Stimulated activated CD8-positive, alpha-beta memory T cell treated with anti-CD3 and anti-CD28 coated beads, Interleukin-7, amount 100 ng/mL, for 4 hours (primary cell): ENCODE measurements at regions not wholly inside any gene's neighbourhood (a gene's known extent, or its start where the extent isn't known, plus 50 kb on each side); places are given as distances from the start of the nearest gene placed in this dataset.

ENCODE experiments used
- DNase-seq, 2 donors: peaks; one replicate each; pipeline ENCODE4 v3.0.0-alpha.2; 2020; ENCODE audit warnings: low read depth in 2 of 2

DNA sequence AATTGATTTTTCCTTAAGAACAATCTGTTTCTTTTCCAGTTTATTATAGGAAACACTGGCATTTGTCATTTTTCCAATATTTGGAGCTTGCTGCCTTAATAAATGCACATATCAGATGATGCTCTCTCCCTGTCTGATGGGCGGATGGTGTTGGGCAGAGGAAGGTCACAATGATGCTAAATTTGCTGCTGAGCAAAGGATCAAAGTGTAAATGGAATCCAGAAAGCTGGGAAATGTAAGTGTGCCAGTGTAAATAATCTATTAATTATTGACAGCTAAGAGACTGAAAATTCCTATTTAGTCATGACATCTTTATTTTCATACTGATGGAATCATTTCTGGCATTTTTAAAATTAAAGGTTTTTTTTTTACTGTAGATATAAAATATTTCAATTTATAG is 243.2 kb downstream of the PTBP2 start:
- DNase-seq = no peak

DNA sequence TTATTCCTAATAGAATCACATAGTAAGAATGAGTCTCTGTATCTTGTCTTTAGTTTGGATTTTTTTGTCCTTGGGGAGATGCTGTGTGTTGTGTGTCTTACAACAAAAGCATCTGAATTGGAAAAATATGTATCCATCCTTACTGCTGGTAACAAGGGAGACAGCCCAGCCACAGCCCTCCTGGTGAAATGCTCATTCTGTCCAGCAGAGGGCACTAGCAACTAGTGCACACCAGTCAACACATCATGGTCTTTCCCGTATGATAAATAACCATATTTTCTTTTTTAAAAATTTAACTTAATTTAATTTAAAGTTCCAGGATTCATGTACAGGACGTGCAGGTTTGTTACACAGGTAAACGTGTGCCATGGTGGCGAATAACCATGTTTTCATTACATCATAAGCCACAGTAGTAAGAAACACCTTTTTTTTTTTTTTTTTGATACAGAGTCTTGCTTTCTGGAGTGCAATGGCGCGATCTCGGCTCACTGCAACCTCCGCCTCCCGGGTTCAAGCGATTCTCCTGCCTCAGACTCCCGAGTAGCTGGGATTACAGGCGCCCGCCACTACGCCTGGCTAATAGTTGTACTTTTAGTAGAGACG is 245.1 kb downstream of the PTBP2 start:
- DNase-seq = peak; percentile 38 to 47

- DNase-seq = no peak
Measured at GRCh38 chr1:96967311-96967710, 245.7 kb downstream of the PTBP2 start.

- no peak for DNase-seq
Measured at GRCh38 chr1:96968541-96968940, 247.0 kb downstream of the PTBP2 start.

GRCh38 chr1:96968983-96969382 is 247.4 kb downstream of the PTBP2 start:
- no peak for DNase-seq

- no peak for DNase-seq
Measured at GRCh38 chr1:96969656-96970163, 248.1 kb downstream of the PTBP2 start.

DNA sequence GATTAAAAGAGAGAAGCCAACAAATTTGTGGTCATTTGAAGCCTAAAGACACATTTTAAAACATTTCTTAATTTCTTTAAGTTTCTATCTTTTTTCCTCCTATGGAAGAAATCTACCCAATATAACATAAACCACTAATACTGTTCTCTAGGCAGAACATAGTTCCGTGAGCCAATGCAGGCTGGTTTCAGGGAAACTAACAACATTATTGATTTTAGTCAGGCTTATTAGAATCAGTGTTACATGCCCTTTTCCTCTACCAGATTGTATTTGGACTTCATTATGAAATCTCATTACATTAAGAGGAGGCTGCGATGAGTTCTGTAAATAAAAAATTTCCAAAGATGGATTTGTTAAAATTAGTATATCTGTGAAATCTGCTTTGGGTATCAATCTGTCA is 249.9 kb downstream of the PTBP2 start:
- no peak for DNase-seq

DNA sequence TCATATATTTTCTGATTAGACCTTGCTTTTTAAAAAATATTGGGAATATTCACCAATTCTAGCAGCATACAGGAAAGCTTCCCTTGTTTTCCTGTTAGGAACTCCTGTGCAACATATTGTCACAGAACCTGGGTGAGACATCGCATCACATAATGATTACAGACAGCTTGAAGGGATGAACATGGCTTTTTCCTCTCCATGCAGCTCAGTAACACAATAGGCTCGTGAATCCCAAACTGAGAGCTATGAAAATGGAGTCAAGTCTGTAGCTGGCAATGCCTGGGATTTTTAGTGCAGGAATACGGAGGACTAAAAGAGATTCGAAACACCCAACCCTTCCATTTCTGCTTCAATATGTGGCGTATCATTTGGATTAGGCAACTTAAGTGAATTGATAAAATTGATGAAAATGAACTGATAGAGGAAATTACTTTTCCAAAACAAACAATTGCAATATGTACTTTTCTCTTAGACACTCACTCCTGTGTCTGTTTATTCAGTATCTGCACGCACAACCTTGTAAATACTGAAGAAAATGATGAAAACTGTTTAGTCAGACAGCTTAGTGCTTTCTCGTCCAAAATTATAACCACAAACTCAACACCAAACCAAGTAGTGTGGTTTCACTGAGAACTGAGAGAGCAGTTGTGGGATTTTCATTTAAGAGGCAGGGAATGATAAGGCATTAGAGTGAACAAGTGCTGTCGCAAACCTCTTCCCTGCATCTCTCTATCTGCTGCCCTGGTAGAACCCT is 250.4 kb downstream of the PTBP2 start:
- DNase-seq = no peak

GRCh38 chr1:96973605-96974004 is 252.0 kb downstream of the PTBP2 start:
- DNase-seq = no peak

DNA sequence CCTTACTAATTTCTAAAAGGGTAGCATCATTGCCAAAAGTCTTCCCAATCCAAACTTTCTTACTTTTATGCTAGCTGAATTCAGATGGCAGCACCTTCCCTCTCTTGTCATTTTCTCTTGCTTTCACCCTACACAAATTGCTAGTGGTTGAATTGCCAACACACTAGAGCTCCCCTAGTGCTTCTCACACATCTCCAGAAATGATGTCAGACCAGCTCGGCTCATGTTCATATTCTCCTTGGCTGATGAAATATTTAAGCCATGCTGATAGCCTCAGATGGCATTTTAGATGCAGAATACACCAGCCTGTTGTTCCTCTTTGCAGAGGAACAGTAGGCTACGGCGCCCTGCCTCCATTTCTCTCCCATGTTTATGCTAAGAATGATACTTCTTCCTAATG is 256.9 kb downstream of the PTBP2 start:
- DNase-seq = no peak

DNA sequence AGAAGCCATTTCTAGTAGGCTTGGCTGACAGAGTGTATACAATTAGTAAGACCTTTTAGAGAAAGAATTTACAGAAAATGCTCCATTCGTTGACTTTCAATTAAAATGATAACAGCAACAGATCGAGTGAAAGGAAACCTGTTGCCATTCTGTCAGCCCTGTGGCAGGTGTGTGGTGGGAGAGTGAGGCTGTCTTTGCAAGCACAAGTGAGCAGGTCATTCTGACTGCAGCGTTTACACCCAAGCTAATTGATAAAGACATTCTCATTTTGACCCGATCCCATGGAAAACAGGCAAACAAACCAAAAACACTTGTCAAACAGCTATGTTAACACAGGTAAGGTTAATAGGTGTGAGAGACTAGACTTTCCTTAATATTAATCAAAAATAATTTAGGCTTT is 257.3 kb downstream of the PTBP2 start:
- DNase-seq = no peak

DNA sequence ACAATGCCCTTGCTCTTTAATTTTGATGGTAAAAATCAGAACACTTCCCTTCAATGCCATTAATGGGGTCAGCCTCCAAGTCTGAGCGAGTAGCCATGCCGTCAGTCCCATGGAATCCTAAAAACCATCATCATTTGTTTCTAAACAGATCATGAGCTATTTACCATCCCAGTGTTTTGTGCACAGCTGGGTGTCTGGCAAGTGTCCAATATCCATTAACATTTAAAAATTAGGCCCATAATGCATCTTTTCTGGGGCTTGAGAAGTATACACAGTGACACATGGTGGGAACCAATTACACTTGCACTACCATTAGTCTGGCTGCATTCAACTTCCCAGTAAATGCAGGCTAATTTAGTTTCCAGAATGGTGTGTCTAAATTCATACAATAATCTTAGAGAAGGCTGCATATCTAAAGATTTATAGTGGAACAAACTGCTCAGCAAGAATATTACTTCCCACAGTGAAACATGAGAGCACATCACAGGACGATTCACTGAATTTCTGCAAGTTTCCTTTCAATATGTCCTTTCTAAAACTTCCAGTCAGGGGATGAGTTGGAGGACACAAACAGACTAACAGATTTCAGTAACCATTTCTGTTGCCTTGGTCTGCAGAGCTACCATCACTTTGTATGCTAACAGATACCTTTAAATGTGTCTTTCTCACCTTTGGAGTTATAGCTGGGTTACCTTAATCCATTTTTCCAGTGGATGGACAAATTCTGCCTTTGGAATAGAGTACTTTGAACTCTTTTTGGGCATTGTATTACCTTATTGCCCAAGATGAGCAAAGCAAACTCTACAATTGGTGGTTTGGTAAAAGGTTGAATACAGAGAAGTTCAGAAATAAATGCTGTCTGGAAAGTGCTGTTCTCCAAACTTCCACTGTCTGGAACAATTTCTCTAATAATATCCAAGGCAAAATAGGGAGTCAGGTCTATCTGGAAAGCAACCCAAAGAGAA is 258.0 kb downstream of the PTBP2 start:
- DNase-seq = no peak

GRCh38 chr1:96980448-96980847 is 258.9 kb downstream of the PTBP2 start:
- DNase-seq = no peak

- no peak for DNase-seq
Measured at GRCh38 chr1:96981181-96981580, 259.6 kb downstream of the PTBP2 start.

- DNase-seq = no peak
Measured at GRCh38 chr1:96982118-96982517, 260.5 kb downstream of the PTBP2 start.

- DNase-seq = no peak
Measured at GRCh38 chr1:96983866-96984265, 262.3 kb downstream of the PTBP2 start.

GRCh38 chr1:96987186-96987703 is 265.7 kb downstream of the PTBP2 start:
- no peak for DNase-seq

DNA sequence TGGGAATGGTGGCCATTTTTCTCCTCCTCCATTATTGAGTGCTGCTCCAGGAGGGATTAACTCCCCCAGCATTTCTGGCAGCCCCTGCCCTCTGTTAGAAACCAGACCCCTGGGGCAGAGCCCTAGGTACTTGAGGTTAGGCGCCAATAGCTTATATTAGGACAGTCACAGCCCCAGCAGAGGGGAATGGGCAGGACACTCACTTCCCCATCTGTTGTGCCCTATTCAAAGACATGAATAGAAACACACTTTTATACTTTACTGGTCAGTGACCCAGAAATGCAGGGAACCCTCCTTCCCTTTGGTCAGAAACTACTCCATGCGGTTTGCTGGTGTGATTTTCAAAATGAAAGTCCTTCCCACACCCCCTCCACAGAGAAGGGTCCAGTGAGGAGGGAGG is 267.7 kb downstream of the PTBP2 start:
- no peak for DNase-seq

GRCh38 chr1:96990136-96990535 is 268.6 kb downstream of the PTBP2 start:
- DNase-seq = no peak

DNA sequence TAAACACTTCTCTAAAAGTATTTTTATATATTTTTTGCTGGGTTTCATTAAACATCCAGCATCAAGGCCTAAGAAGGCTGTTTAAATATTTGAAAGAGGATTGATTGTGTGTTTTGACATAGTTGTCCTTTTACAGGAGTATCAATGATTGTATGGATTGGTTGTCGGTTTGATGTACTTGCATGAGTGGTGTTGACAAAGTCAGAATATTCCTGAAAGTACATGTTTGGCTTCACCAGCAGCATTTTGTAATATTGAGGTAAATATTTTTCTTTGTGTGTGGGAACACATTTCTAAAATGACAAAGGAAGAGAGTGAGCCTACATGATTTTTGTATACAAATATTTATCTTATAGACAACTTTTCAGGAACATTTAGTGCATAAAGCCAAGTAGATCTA is 269.7 kb downstream of the PTBP2 start:
- no peak for DNase-seq

GRCh38 chr1:96992871-96993270 is 271.3 kb downstream of the PTBP2 start:
- no peak for DNase-seq

GRCh38 chr1:96995351-96995750 is 273.8 kb downstream of the PTBP2 start:
- DNase-seq = no peak
